Motor neuron (in vitro differentiated cells): ENCODE measurements at regions not wholly inside any gene's neighbourhood (a gene's known extent, or its start where the extent isn't known, plus 50 kb on each side); places are given as distances from the start of the nearest gene placed in this dataset.

Experiments
- ATAC-seq, 8 experiments: fragments of 200-7000 bp; cut with Tn5 transposase; replicated peaks in 6 of 8; 2 replicates each; pipeline ENCODE4 v1.8.0; 2021; ENCODE audit warnings: mild to moderate bottlenecking in 8 of 8, moderate library complexity in 8 of 8
- H3K27ac ChIP-seq, 2 donors: fragments of 250-450 bp; sonication (Bioruptor Pico); 2 replicates each; pipeline ENCODE4 v1.9.0; 2021; ENCODE audit warnings: antibody characterized with exemption in 2 of 2, mild to moderate bottlenecking in 2 of 2, moderate library complexity in 1 of 2
- H3K4me1 ChIP-seq, 2 donors: fragments of 250-450 bp; sonication (Bioruptor Pico); replicated peaks in 1 of 2; 2 replicates each; pipeline ENCODE4 v1.6.1; 2021; ENCODE audit warnings: antibody characterized with exemption in 2 of 2, mild to moderate bottlenecking in 2 of 2, moderate library complexity in 1 of 2
- H3K4me3 ChIP-seq, 5 donors: fragments of 250-450 bp; sonication (Bioruptor Pico); 2 replicates each; pipeline ENCODE4 v1.9.0; 2021; ENCODE audit warnings: antibody characterized with exemption in 5 of 5, mild to moderate bottlenecking in 5 of 5, moderate library complexity in 4 of 5
- WGBS, 10 experiments: fragments of 450-650 bp; shearing (Covaris generic); methylation state at CpG; one replicate each; pipeline ENCODE4 v1.0.0; 2022; 5-methylcytosine and 5-hydroxymethylcytosine counted together
- in situ Hi-C, 9 experiments: fragments of 400-800 bp; cut with MboI; loops; one replicate each; pipeline ENCODE4 v1.15.0; 2021; ENCODE audit warnings: low sequenced_read_pairs in 9 of 9, low pct_unique_long_range_greater_than_20kb in 2 of 9; ENCODE audit not compliant: unreplicated experiment in 9 of 9

- H3K27ac ChIP-seq: no peak overlapping the region
- in situ Hi-C loops: loop anchor here in 1 of 9 experiments (10.0 kb wide), 1 partner anchor 51 kb away; no protein-coding TSS in a partner anchor
- H3K4me1 ChIP-seq: peaks cover 16 to 29% of the 10 kb centered on the region in 2 donors
- WGBS, 10 experiments: 84 to 100% (median 91%) methylated on average over 2 to 5 of the region's 5 CpGs; no CpG with 5 or more reads in 2 of the 10 experiments
- no peak for ATAC-seq
- H3K4me3 ChIP-seq: no peak overlapping the region
Measured at GRCh38 chr4:138095378-138095777, 146.8 kb downstream of the SLC7A11 start.

GRCh38 chr4:138092060-138092459, 150.1 kb downstream of the SLC7A11 start:
- Histone ChIP-seq H3K4me3 (no peak overlapping the region), H3K4me1 (peaks cover 0 to 14% of the 10 kb centered on the region in 2 donors), H3K27ac (no peak overlapping the region)
- ATAC-seq: no peak
- in situ Hi-C loops: loop anchor here in 1 of 9 experiments (10.0 kb wide), 1 partner anchor 47 kb away; no protein-coding TSS in a partner anchor
- WGBS, 10 experiments: 89 to 100% (median 97%) methylated on average over 1 to 6 of the region's 6 CpGs; no CpG with 5 or more reads in 1 of the 10 experiments

GRCh38 chr4:138090918-138091676, 151.1 kb downstream of the SLC7A11 start:
- Histone ChIP-seq H3K27ac (no peak overlapping the region), H3K4me1 (peaks cover 0 to 14% of the 10 kb centered on the region in 2 donors), H3K4me3 (no peak overlapping the region)
- in situ Hi-C loops: loop anchor here in 1 of 9 experiments (10.0 kb wide), 1 partner anchor 46 kb away; no protein-coding TSS in a partner anchor
- peak in 3 of 8 experiments; percentile 38 to 62 (median 59) for ATAC-seq
- WGBS, 10 experiments: 42 to 63% (median 52%) methylated on average over 2 to 5 of the region's 5 CpGs; no CpG with 5 or more reads in 2 of the 10 experiments

DNA sequence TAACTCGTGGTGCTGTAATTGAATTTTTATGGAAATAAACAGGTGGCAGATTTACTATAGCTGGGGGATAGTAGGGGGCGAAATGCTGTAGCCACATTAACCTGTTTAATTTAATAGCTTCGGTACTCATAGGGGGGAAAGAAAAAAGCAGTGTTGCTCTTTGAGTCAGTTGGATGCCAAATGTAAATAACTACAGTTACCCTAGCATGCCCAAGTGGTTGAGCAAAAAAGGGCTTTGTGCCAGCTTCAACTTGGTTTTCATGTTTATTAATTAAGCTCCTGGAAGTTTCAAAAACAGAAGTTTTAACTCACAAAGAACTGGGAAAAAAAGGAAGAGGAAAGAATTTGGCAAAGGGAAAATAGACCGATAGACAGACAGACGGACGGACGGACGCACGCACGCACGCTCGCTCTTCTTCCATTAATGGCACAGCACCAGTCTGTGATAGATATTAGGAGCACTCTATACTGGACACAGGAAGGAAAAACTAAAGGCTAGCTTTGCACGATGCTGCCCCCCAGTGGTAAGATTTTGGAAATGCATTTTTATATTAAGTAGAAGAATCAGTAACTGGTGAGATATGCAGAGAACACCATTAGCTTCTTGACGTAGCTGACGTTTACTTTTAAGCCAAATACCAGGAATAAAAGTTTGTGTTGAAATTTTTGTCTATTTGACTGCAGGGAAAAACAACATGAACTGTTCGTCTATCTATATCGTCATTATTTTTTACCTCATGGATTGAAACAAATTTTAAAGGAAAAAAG, 151.8 kb downstream of the SLC7A11 start:
- Histone ChIP-seq H3K27ac (no peak overlapping the region), H3K4me1 (peaks cover 0 to 14% of the 10 kb centered on the region in 2 donors), H3K4me3 (peak overlapping the region in 1 of 5 donors; percentile 21)
- WGBS, 10 experiments: 8 to 45% (median 25%) methylated on average over 8 to 17 of the region's 17 CpGs
- ATAC-seq: peak; percentile 78 to 91 (median 90)
- in situ Hi-C loops: loop anchor here in 1 of 9 experiments (10.0 kb wide), 1 partner anchor 46 kb away; no protein-coding TSS in a partner anchor

- in situ Hi-C loops: no loop called here
- WGBS, 10 experiments: 92 to 100% (median 97%) methylated on average over 1 to 19 of the region's 67 CpGs; no CpG with 5 or more reads in 6 of the 10 experiments
- no peak overlapping the region for H3K27ac ChIP-seq
- ATAC-seq: no peak
- no peaks in the 10 kb centered on the region for H3K4me1 ChIP-seq
- no peak overlapping the region for H3K4me3 ChIP-seq
Measured at GRCh38 chr4:138088449-138089208, 153.5 kb downstream of the SLC7A11 start.

DNA sequence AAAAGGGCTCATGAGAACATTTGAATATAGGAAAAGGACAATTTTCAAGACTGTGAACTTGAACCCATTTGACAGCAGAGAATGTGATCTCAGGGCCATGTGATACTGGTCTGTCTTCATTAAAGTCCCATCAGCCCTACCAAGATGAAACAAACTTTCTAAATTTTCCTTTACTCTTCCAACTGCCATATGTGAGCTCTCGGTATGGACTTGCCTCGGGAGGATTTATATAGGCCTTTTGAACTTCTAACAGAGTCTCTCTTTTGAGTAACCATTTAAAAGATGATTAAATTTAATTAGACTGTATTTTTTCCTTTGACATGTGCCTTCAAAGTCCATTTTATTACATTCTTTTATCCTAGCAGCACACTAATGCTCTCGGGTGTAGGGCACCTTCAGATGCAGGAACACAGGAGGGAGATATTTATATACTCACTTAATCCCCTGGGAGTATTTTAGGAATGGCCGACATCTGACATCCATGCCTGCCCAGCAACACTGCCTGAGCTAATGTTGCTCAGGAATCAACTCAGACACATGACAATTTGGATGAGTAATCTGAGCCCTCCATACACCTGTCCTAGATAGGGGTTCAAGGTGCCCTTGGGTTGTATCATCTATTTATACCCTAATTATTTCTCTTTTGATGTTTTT, 155.0 kb downstream of the SLC7A11 start:
- in situ Hi-C loops: no loop called here
- H3K4me1 ChIP-seq: no peaks in the 10 kb centered on the region
- peak in 3 of 8 experiments; percentile 10 to 49 (median 24) for ATAC-seq
- WGBS, 10 experiments: 49 to 97% (median 72%) methylated on average over 2 to 4 of the region's 4 CpGs; no CpG with 5 or more reads in 1 of the 10 experiments
- H3K4me3 ChIP-seq: no peak overlapping the region
- H3K27ac ChIP-seq: no peak overlapping the region

GRCh38 chr4:138086611-138087041, 155.5 kb downstream of the SLC7A11 start:
- WGBS, 10 experiments: 11 to 100% (median 75%) methylated on average over 1 of the region's 1 CpG; no CpG with 5 or more reads in 3 of the 10 experiments
- no peak for ATAC-seq
- in situ Hi-C loops: no loop called here
- Histone ChIP-seq H3K4me3 (no peak overlapping the region), H3K27ac (no peak overlapping the region), H3K4me1 (no peaks in the 10 kb centered on the region)

- no peaks in the 10 kb centered on the region for H3K4me1 ChIP-seq
- no peak for ATAC-seq
- in situ Hi-C loops: no loop called here
- H3K27ac ChIP-seq: no peak overlapping the region
- WGBS, 10 experiments: 38 to 100% (median 88%) methylated on average over 3 to 5 of the region's 5 CpGs
- no peak overlapping the region for H3K4me3 ChIP-seq
Measured at GRCh38 chr4:138085736-138086305, 156.3 kb downstream of the SLC7A11 start.

DNA sequence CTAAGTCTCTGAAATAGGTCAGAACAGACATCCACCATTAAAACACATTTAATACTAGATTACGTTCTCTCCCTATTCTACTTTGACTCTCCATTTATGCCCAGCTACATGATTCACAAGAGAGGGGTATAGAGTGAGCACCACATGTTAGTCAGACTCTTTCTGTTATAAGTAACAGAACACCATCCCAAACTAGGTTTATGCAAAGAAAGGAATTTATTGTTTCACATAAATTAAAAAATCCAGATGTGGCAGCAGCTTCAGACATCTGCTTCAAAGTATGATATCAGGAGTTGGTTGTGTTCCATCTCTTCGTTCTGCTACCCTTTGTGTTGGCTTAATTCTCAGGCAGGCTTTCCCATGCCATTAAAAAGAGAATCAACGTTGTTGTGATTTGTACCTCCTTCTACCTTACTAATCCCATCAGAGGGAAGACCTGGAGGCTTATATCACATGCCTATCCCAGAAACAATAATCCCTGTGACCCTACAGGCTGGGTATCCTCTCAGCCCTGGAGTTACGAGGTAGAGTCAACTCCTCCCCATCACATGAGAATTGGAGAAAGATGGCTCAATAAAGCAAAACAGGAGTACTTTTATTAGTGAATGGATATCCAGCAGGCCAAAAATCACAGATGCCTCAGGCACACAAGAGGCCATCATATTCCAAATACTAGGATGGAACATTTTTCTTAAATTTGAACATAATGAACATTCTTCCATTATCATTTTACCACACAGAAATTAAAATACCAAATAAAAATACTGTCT, 163.2 kb downstream of the SLC7A11 start:
- 27 to 100% (median 84%) methylated on average over 1 to 4 of the region's 4 CpGs; no CpG with 5 or more reads in 1 of the 10 experiments for WGBS, 10 experiments
- in situ Hi-C loops: no loop called here
- no peak overlapping the region for H3K4me3 ChIP-seq
- peak in 1 of 8 experiments; percentile 38 for ATAC-seq
- no peak overlapping the region for H3K27ac ChIP-seq
- no peaks in the 10 kb centered on the region for H3K4me1 ChIP-seq

GRCh38 chr4:138078253-138078652, 163.9 kb downstream of the SLC7A11 start:
- 71 to 100% (median 100%) methylated on average over 1 to 2 of the region's 2 CpGs; no CpG with 5 or more reads in 3 of the 10 experiments for WGBS, 10 experiments
- in situ Hi-C loops: no loop called here

DNA sequence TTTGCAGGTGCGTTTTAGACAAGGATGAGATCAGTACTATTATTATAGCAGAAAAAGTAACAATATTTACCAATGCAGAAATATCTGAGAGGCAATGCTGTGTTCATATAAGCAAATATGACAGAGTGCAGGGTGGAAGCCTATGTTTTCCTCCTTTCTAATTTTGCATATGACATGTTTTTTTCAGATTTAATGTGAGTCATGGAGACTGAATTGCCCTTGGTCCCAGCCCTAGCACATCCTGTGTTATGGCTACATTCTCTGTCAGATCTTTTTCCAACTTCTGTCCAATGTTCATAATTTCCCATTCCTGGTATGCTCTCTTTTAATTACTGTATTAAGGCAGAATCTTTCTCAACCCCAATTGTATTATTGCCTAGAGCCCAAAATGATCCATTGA, 165.6 kb downstream of the SLC7A11 start:
- Histone ChIP-seq H3K4me1 (no peaks in the 10 kb centered on the region), H3K4me3 (no peak overlapping the region), H3K27ac (no peak overlapping the region)
- 0 to 100% (median 89%) methylated on average over 1 of the region's 1 CpG; no CpG with 5 or more reads in 3 of the 10 experiments for WGBS, 10 experiments
- in situ Hi-C loops: no loop called here
- ATAC-seq: peak in 2 of 8 experiments; percentile 93 to 95

More at GRCh38 chr4:138078253-138078652, 163.9 kb downstream of the SLC7A11 start:
- no peak overlapping the region for H3K27ac ChIP-seq
- H3K4me1 ChIP-seq: no peaks in the 10 kb centered on the region
- peak in 2 of 8 experiments; percentile 31 to 43 for ATAC-seq
- no peak overlapping the region for H3K4me3 ChIP-seq
